ENCODE measurements at regions not wholly inside any gene's neighbourhood (a gene's known extent, or its start where the extent isn't known, plus 50 kb on each side); places are given as distances from the start of the nearest gene placed in this dataset.
"Not testable (repeated sequence)": the region's sequence is repeated elsewhere in the genome, so short reads cannot be mapped to it uniquely, and the experiment has no call there.

- DNase-seq (ENCODE audit: low read depth): not testable (repeated sequence)
Measured at GRCh38 chr2:17193433-17193890, 324.8 kb downstream of the RAD51AP2 start.

GRCh38 chr2:17191223-17191622, 327.0 kb downstream of the RAD51AP2 start:
- no peak for DNase-seq (ENCODE audit: low read depth)

GRCh38 chr2:17190527-17190926, 327.7 kb downstream of the RAD51AP2 start:
- no peak for DNase-seq (ENCODE audit: low read depth)

- no peak for DNase-seq (ENCODE audit: low read depth)
Measured at GRCh38 chr2:17188721-17189120, 329.5 kb downstream of the RAD51AP2 start.

- DNase-seq (ENCODE audit: low read depth): no peak
Measured at GRCh38 chr2:17184512-17184911, 333.7 kb downstream of the RAD51AP2 start.

GRCh38 chr2:17182399-17182798, 335.8 kb downstream of the RAD51AP2 start:
- DNase-seq (ENCODE audit: low read depth): no peak

GRCh38 chr2:17181051-17181752, 337.0 kb downstream of the RAD51AP2 start:
- no peak for DNase-seq (ENCODE audit: low read depth)

- no peak for DNase-seq (ENCODE audit: low read depth)
Measured at GRCh38 chr2:17179145-17179808, 339.0 kb downstream of the RAD51AP2 start.

GRCh38 chr2:17177088-17177487, 341.2 kb downstream of the RAD51AP2 start:
- DNase-seq (ENCODE audit: low read depth): no peak

GRCh38 chr2:17171446-17172049, 346.7 kb downstream of the RAD51AP2 start:
- peak; percentile 13 for DNase-seq (ENCODE audit: low read depth)

- DNase-seq (ENCODE audit: low read depth): peak; percentile 9
Measured at GRCh38 chr2:17166506-17166905, 351.7 kb downstream of the RAD51AP2 start.

- DNase-seq (ENCODE audit: low read depth): no peak
Measured at GRCh38 chr2:17164550-17164949, 353.7 kb downstream of the RAD51AP2 start.

- DNase-seq (ENCODE audit: low read depth): no peak
Measured at GRCh38 chr2:17163638-17164037, 354.6 kb downstream of the RAD51AP2 start.

- no peak for DNase-seq (ENCODE audit: low read depth)
Measured at GRCh38 chr2:17162713-17163112, 355.5 kb downstream of the RAD51AP2 start.

GRCh38 chr2:17160594-17160993, 357.6 kb downstream of the RAD51AP2 start:
- no peak for DNase-seq (ENCODE audit: low read depth)

- no peak for DNase-seq (ENCODE audit: low read depth)
Measured at GRCh38 chr2:17156086-17156485, 362.2 kb downstream of the RAD51AP2 start.

- DNase-seq (ENCODE audit: low read depth): no peak
Measured at GRCh38 chr2:17149945-17150344, 368.3 kb downstream of the RAD51AP2 start.

GRCh38 chr2:17148407-17149145, 369.7 kb downstream of the RAD51AP2 start:
- DNase-seq (ENCODE audit: low read depth): peak; percentile 9

GRCh38 chr2:17146358-17146757, 371.9 kb downstream of the RAD51AP2 start:
- DNase-seq (ENCODE audit: low read depth): no peak

- DNase-seq (ENCODE audit: low read depth): no peak
Measured at GRCh38 chr2:17136877-17137276, 381.4 kb downstream of the RAD51AP2 start.

- DNase-seq (ENCODE audit: low read depth): no peak
Measured at GRCh38 chr2:17136231-17136630, 382.0 kb downstream of the RAD51AP2 start.

GRCh38 chr2:17135619-17136018, 382.6 kb downstream of the RAD51AP2 start:
- no peak for DNase-seq (ENCODE audit: low read depth)
